Ishikawa (cell line): ENCODE measurements at regions not wholly inside any gene's neighbourhood (a gene's known extent, or its start where the extent isn't known, plus 50 kb on each side); places are given as distances from the start of the nearest gene placed in this dataset.

Source experiments
- CEBPB ChIP-seq: IDR thresholded peaks from 2 replicates; pipeline ENCODE4 v1.6.1; 2012
- FOXM1 ChIP-seq: IDR thresholded peaks from 2 replicates; pipeline ENCODE4 v1.6.1; 2012; ENCODE audit warnings: low read depth, borderline replicate concordance
- MAX ChIP-seq: IDR thresholded peaks from 2 replicates; pipeline ENCODE4 v1.6.1; 2012
- REST ChIP-seq: IDR thresholded peaks from 2 replicates; pipeline ENCODE4 v1.6.1; 2012; ENCODE audit warnings: low read depth, mild to moderate bottlenecking
- TAF1 ChIP-seq: IDR thresholded peaks from 2 replicates; pipeline ENCODE4 v1.6.1; 2012; ENCODE audit warnings: low read depth, mild to moderate bottlenecking
- YY1 ChIP-seq: IDR thresholded peaks from 2 replicates; pipeline ENCODE4 v1.6.1; 2012; ENCODE audit warnings: low read depth
- ZBTB7A ChIP-seq: IDR thresholded peaks from 2 replicates; pipeline ENCODE4 v1.6.1; 2012; ENCODE audit warnings: low read depth

GRCh38 chr4:19707876-19708275, 543.8 kb upstream of the SLIT2 start:
- no peak for TF ChIP-seq ZBTB7A
- no peak for TF ChIP-seq REST
- TF ChIP-seq YY1, result no peak
- no peak for TF ChIP-seq FOXM1
- TF ChIP-seq TAF1, result no peak
- TF ChIP-seq CEBPB, result no peak
- TF ChIP-seq MAX, result no peak
